Coronary artery (tissue), 2 donors: ENCODE measurements at regions not wholly inside any gene's neighbourhood (a gene's known extent, or its start where the extent isn't known, plus 50 kb on each side); places are given as distances from the start of the nearest gene placed in this dataset.

Experiments used
- DNase-seq: peaks from one replicate; pipeline ENCODE4 v3.0.0-alpha.2; 2017; ENCODE audit warnings: low spot score
- H3K27ac ChIP-seq, 2 donors: fragments of 200-600 bp; sonication (generic); one replicate each; pipeline ENCODE4 v1.5.1; 2016 to 2019
- H3K4me3 ChIP-seq: fragments of 200-600 bp; sonication (generic); 2 replicates; pipeline ENCODE4 v1.5.1; 2016; ENCODE audit warnings: mild to moderate bottlenecking, moderate library complexity
- TF ChIP-seq, protein P1 (sequence below): fragments of 200-600 bp; sonication (generic); IDR thresholded peaks from one replicate; pipeline ENCODE4 v1.5.1; 2019; ENCODE audit warnings: antibody characterized with exemption

DNA sequence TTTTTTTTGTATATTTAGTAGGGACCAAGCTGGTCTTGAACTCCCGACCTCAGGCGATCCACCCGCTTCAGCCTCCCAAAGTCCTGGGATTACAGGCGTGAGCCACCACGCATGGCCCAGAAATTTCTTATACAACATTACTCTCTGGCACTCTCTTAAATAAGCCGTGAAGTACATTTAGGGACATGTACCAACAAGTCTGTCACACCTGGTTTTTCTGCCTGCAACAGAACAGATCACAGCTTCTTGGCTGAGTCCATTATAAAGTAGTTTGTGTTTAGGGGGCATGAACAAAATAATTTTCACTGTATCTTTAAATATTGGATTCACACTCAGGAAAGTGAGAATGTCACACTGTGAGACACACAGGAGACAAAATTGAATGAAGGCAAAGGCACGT lies 1567.3 kb downstream of the SLITRK5 start:
- no peak overlapping the region for H3K4me3 ChIP-seq
- H3K27ac ChIP-seq = no peak overlapping the region
- DNase-seq = no peak
- TF ChIP-seq, protein P1, sequence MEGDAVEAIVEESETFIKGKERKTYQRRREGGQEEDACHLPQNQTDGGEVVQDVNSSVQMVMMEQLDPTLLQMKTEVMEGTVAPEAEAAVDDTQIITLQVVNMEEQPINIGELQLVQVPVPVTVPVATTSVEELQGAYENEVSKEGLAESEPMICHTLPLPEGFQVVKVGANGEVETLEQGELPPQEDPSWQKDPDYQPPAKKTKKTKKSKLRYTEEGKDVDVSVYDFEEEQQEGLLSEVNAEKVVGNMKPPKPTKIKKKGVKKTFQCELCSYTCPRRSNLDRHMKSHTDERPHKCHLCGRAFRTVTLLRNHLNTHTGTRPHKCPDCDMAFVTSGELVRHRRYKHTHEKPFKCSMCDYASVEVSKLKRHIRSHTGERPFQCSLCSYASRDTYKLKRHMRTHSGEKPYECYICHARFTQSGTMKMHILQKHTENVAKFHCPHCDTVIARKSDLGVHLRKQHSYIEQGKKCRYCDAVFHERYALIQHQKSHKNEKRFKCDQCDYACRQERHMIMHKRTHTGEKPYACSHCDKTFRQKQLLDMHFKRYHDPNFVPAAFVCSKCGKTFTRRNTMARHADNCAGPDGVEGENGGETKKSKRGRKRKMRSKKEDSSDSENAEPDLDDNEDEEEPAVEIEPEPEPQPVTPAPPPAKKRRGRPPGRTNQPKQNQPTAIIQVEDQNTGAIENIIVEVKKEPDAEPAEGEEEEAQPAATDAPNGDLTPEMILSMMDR = no peak

DNA sequence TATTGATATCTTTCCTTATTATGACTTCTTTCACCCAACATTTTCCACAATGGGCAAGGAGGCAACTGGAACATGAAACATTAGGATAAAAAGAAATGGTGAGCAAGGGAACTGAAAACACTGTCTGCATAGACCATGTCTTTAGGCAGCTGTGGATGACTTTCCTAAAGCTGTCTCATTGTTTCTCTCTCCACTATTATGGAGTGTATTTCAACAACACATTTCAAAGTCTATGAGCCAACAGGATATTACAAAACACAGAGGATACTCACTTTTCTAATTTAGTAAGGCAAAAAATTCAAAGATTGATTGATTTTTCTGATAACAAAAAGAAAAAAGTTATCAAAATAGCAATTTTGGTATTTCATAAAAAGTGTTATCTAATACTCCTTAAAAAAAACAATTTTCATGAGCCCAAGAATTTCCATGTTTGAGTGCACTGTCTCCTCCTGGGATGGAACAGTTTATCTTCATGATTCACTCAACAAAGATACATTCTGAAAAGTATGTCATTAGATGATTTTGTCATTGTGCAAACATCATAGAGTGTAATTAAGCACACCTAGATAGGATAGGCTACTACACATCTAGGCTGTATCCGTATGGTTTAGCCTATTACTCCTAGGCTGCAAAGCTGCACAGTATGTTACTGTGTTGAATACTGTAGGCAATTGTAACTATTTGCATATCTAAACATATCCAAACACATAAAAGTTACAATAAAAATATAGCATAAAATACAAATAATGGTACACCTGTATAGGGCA lies 1568.4 kb downstream of the SLITRK5 start:
- TF ChIP-seq, protein P1 = no peak

DNA sequence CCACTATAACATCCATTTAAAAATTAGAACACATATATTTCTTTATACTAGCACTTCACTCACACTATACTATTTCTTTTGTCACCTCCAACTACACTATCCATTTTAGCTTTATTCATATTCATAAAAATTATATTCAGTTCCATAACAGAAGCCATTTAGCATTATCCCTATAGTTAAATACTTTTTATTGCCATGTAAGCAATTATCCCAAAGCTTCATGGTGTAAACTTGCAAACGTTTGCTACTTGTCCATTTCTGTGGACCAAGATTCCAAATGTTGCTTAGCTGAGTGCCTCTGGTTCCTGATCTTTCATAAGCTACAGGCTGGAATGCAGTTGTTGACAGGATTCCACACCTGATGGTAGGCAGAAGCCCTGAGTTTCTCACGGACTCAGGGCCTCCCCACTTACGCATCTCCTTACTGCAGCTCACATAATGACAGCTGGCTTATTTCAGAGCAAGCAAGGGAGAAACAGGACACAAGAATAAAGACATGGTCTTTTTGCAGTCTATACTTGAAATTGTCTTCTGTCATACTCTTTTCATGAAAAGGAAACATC lies 1584.8 kb downstream of the SLITRK5 start:
- TF ChIP-seq, protein P1 = no peak
- Histone ChIP-seq H3K4me3 (no peak overlapping the region), H3K27ac (no peak overlapping the region)
- DNase-seq = no peak

More for the DNA sequence above, 1568.4 kb downstream of the SLITRK5 start:
- DNase-seq = no peak
- Histone ChIP-seq H3K27ac (no peak overlapping the region), H3K4me3 (no peak overlapping the region)

DNA sequence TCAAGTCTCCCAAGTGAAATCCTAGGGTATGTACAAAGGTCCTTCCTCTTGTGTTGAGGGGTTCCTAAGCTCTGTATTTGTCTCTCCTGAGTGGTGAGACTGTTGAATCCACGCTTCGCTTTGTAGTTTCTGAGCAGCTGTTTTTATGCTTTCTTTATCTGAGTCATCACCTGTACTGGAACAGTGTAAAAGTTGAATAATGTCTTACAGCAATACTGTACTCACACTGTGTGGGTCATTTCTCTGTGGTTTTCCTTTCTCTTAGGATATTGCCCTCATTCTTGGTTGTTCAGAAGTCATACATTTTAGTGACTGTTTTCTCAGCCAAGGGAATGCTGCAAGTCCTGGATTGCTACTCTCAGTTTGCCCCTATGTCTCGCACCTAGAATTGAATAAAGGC lies 1596.6 kb downstream of the SLITRK5 start:
- no peak overlapping the region for H3K27ac ChIP-seq
- DNase-seq = no peak
- TF ChIP-seq, protein P1 = no peak
- no peak overlapping the region for H3K4me3 ChIP-seq

DNA sequence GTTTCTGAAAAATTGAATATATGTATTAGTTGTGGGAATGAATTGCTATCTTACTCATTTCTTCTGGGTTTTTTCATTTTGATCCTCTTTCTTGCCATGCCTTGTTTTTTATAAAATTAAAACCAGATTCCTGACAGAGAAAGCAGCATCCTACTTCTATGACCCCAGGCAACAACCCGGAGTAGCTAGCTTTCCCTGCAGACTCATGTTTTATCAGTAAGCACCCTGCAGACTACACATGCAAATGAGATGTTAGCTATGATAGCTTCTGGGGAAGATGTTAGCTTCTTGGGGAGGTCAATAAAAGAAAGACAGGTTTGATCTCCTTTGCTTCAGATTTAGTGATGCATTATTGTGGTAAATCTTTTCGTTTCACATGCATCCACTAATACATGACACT lies 1598.6 kb downstream of the SLITRK5 start:
- TF ChIP-seq, protein P1 = no peak
- no peak for DNase-seq
- Histone ChIP-seq H3K4me3 (no peak overlapping the region), H3K27ac (no peak overlapping the region)

DNA sequence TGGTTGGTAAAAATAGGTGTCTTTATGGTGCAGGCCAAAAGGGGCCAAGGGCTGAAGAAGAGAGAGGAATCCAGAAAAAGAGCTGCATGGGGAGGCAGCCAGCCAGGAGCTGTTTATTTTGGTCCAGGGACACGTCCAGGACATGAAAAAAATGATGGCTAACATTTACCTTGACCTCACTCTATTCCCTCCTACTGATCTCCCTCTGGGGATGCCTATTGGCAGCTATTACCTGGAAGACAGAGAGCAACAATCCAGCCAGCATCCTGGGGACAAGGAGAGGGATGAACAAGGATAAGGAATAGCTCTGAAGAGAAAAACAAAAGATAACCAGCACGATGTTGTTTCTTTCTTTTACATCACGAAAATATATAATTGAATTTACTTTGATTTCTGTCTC lies 1599.6 kb downstream of the SLITRK5 start:
- no peak overlapping the region for H3K27ac ChIP-seq
- TF ChIP-seq, protein P1 = no peak
- no peak overlapping the region for H3K4me3 ChIP-seq
- no peak for DNase-seq

DNA sequence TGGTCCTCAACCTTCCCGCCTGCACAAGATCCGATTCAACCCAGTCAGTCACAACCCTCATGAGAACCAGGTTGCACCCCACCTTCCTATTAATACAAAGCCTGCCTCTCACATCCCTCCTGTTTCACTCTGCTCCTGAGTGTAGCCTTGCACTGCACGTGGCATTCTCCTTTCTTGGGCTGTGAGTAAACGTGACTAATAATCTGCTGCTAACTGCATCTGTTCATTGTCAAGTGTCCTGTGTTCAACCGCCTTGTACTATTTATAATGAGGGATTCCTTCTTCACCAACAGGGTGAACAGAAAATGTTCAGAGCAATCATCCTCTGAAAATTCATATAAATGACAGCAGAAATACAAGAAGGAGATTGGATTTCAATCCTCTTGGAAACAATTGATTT lies 1608.2 kb downstream of the SLITRK5 start:
- Histone ChIP-seq H3K27ac (no peak overlapping the region), H3K4me3 (no peak overlapping the region)
- DNase-seq = no peak
- TF ChIP-seq, protein P1 = no peak
